ENCODE measurements at regions not wholly inside any gene's neighbourhood (a gene's known extent, or its start where the extent isn't known, plus 50 kb on each side); places are given as distances from the start of the nearest gene placed in this dataset.

DNA sequence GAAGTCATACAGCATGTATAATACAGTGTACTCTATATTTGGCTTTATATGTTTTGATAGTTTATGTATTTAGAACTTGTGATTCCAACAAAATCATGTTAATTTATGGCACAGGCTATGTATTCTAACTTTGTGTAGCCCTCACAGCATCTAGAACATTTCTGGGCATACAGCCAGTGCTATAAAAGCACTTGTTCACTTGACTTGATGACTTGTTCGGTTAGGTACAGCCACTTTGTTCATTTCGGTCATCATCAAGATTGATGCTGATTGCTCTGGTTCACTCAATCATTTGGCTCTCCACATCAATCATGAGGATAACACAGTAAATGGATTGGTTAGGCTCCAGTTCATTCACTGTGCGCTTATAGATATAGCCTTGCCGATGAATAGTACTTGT lies 97.6 kb upstream of the IRS4 start:
- no peak for DNase-seq (ENCODE audit: low spot score)

DNA sequence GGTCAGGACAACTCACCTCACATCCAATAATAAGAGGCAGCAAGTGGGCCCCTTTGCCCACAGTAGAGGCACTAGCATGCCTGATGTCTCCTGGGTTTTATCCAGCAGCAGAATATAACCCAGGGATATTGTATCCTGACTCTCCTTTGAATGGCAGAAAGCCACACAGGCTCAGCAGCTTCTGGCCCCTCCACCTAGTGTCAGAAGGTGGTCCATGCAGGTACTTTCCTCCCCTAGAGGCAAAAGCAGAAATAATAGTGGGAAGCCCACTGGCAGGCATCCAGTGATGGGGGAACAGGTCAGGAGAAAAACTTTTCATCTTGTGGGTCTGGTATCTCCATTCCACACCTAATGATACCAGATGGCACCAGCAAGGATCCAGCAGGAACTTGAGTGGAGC lies 75.5 kb upstream of the IRS4 start:
- no peak for DNase-seq (ENCODE audit: low spot score)

DNA sequence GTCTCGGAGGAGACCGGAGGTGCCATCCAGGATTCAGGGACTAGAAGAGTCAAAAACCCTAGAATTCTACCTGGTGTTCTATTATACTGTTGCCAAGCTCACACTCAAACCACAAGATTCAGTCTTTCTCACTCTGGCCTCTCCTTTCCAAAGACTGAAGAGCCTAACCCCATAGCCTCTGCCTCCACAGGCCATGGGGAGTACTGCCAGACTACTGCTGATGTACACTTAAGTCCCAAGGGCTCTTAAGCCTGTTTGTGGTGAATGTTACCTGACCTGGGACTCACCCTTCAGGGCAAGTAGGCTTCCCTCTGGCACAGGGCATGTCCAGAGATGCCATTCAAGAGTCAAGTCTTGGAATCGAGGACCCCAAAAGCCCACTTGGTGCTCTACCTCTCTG lies 58.9 kb upstream of the IRS4 start:
- no peak for DNase-seq (ENCODE audit: low spot score)
